ENCODE measurements at regions not wholly inside any gene's neighbourhood (a gene's known extent, or its start where the extent isn't known, plus 50 kb on each side); places are given as distances from the start of the nearest gene placed in this dataset.

DNA sequence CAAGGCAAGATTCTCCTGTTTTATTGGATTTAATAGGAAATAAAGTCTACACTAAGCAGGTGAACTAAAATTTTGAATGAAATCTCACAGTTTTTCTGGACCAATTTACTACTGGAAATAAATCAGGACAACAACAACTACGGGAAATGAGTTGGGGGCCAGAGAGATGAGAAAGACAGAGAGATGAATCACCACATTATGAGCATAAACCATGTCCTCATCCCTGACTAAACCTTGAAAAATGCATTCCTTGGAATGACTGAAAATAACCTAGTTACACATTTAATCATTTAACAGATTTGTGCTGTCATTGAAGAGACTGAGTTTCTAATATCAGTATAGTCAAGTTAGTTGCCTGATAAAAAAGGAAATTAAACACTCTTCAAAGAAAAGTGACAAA is 608.4 kb upstream of the KCND2 start:
- H3K9ac ChIP-seq (ENCODE audit: low read depth, low read length), result no peak overlapping the region
- no peaks in the 10 kb centered on the region for H3K9me3 ChIP-seq (ENCODE audit: control insufficient read depth, insufficient read depth, low read length)
- H3K4me1 ChIP-seq (ENCODE audit: insufficient read depth, low read length), result no peaks in the 10 kb centered on the region; the same call in 1 of the 2 replicates
- H3K36me3 ChIP-seq (ENCODE audit: insufficient read depth, low read length), result no peaks in the 10 kb centered on the region

DNA sequence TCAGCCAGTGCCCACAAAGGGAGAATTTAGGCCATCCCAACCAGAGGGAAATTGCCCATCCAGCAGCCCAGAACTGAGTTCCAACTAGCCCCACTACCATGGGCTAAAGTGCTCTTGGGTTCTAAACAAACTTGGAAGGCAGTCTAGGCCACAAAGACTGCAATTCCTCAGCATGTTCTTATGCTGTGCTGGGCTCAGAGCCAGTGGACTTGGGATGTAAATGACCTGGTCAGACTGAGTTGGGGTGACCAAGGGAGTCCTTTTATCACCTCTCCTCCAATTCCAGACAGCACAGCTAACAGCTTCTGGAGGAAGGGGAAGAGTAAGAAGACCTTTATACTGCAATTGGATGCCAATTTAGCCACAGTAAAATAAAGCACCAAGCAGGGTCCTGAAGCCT is 607.2 kb upstream of the KCND2 start:
- Histone ChIP-seq H3K9ac (ENCODE audit: low read depth, low read length) (no peak overlapping the region), H3K4me1 (ENCODE audit: insufficient read depth, low read length) (no peaks in the 10 kb centered on the region; the same call in 1 of the 2 replicates), H3K36me3 (ENCODE audit: insufficient read depth, low read length) (no peaks in the 10 kb centered on the region)

DNA sequence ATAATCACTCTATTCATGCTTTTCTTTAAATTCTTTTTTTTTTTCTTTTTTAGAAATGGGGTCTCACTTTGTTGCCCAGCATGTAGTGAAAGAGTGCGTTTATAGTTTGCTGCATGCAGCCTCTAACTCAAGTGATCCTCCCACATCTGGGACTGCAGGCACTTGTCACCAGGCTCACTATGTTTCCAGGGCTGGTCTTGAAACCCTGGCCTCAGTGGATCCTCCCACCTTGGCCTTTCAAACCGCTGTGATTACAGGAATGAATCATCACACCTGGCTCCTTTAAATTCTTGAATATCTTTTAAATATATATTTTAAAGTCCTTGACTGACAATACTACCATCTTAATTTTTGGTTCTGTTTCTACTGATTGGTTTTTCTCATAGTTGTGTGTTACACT is 591.6 kb upstream of the KCND2 start:
- H3K36me3 ChIP-seq (ENCODE audit: insufficient read depth, low read length), result no peaks in the 10 kb centered on the region

More for the DNA sequence above, 607.2 kb upstream of the KCND2 start:
- H3K9me3 ChIP-seq (ENCODE audit: control insufficient read depth, insufficient read depth, low read length), result no peaks in the 10 kb centered on the region

DNA sequence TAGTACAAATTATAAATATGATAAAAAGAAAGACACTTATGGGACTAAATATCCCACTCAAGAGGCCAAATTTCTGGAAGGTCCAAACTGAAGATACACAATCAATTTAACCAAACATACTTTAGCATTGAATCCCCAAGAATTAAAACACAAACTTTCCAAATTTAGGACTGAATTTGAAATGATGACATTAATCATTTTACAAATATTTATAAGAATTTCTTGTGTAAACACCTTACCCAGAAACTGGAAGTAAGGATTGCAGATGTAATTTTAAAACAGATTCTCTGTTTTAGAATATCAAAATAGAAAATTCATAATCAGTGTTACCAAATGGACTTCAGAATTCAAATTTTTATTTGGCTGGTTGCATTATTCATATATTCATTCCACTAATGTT is 588.2 kb upstream of the KCND2 start:
- Histone ChIP-seq H3K9ac (ENCODE audit: low read depth, low read length) (no peak overlapping the region), H3K36me3 (ENCODE audit: insufficient read depth, low read length) (no peaks in the 10 kb centered on the region), H3K4me1 (ENCODE audit: insufficient read depth, low read length) (no peaks in the 10 kb centered on the region), H3K9me3 (ENCODE audit: control insufficient read depth, insufficient read depth, low read length) (no peaks in the 10 kb centered on the region)

More for the DNA sequence above, 591.6 kb upstream of the KCND2 start:
- H3K9me3 ChIP-seq (ENCODE audit: control insufficient read depth, insufficient read depth, low read length), result no peaks in the 10 kb centered on the region
- no peak overlapping the region for H3K9ac ChIP-seq (ENCODE audit: low read depth, low read length)
- no peaks in the 10 kb centered on the region for H3K4me1 ChIP-seq (ENCODE audit: insufficient read depth, low read length)

DNA sequence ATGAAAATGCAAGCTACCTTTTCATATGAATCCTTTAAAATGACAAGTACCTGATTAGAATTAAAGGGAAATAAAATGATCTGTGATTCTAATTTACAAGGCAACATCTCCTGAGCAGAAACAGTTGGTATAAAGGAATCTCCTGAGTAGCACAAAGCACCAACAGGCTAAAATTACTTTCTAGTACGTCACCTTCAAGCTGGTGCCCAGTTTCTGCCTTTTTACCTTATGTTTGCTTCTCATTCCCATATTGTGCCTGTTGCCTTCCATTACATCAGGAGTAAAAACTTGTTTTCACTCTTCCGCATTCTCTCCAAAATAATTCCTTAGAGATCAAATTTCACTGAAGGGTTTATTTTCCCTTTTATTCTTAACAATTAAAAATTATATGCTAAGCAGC is 587.1 kb upstream of the KCND2 start:
- Histone ChIP-seq H3K4me1 (ENCODE audit: insufficient read depth, low read length) (no peaks in the 10 kb centered on the region), H3K36me3 (ENCODE audit: insufficient read depth, low read length) (no peaks in the 10 kb centered on the region), H3K9ac (ENCODE audit: low read depth, low read length) (no peak overlapping the region), H3K9me3 (ENCODE audit: control insufficient read depth, insufficient read depth, low read length) (no peaks in the 10 kb centered on the region)

DNA sequence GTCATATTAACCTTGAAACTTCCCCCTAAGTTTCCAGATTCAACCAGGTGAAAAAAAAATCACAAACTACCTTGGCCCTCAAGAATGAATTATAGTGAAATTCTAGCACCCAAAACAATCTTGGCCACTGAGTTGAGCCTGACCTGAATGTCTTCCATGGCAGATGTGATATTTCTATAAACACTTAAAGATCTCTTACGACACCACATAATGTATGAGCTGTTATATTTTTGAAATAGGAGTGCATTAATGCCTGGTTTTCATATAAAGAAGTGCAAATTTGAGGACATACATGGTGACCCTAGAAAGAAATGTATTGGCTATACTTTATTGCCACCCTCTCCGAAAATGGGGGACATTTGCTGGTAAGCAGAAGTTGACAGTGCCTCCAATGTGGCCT is 584.1 kb upstream of the KCND2 start:
- Histone ChIP-seq H3K4me1 (ENCODE audit: insufficient read depth, low read length) (no peaks in the 10 kb centered on the region), H3K9ac (ENCODE audit: low read depth, low read length) (no peak overlapping the region), H3K9me3 (ENCODE audit: control insufficient read depth, insufficient read depth, low read length) (no peaks in the 10 kb centered on the region), H3K36me3 (ENCODE audit: insufficient read depth, low read length) (no peaks in the 10 kb centered on the region)

DNA sequence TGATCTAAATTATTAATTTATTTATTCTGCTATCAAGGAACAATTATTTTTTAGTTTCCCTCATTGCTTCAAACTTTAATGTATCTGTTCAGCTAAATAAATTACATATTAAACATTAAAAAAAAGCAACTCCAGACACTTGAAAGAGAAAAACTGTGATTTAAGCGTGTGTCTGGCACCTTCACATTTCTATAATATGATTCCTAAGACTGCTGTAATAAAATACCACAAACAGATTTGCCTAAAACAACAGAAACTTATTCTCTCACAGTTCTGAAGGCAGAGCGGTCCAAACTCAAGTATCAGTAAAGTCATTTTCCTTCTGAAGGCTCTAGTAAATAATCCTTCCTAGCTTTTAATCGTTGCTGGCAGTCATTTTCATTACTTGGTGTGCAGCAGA is 580.4 kb upstream of the KCND2 start:
- Histone ChIP-seq H3K9me3 (ENCODE audit: control insufficient read depth, insufficient read depth, low read length) (peaks cover 3% of the 10 kb centered on the region; the same call in 1 of the 2 replicates), H3K4me1 (ENCODE audit: insufficient read depth, low read length) (no peaks in the 10 kb centered on the region)

DNA sequence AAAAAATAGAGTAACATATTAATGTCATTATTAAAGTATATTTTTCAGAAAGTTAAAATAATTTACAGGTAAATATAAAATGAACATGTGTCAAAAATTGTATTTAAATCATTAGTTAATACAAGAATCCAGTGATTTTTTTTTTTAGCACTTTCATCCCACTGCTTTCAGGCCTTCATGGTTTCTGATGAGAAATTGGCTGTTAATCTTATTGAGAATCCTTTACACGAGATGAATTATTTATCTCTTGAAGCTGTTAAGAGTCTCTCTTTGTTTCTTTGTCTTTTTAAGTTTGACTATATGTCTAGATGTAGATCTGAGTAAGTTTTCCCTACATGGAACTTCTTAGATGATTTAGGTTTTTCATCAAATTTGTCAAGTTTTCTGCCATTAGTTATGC is 578.5 kb upstream of the KCND2 start:
- no peaks in the 10 kb centered on the region for H3K36me3 ChIP-seq (ENCODE audit: insufficient read depth, low read length)
- H3K4me1 ChIP-seq (ENCODE audit: insufficient read depth, low read length), result no peaks in the 10 kb centered on the region
- H3K9me3 ChIP-seq (ENCODE audit: control insufficient read depth, insufficient read depth, low read length), result peaks cover 3% of the 10 kb centered on the region; the same call in 1 of the 2 replicates
- H3K9ac ChIP-seq (ENCODE audit: low read depth, low read length), result no peak overlapping the region

More for the DNA sequence above, 580.4 kb upstream of the KCND2 start:
- Histone ChIP-seq H3K9ac (ENCODE audit: low read depth, low read length) (no peak overlapping the region), H3K36me3 (ENCODE audit: insufficient read depth, low read length) (no peaks in the 10 kb centered on the region)

DNA sequence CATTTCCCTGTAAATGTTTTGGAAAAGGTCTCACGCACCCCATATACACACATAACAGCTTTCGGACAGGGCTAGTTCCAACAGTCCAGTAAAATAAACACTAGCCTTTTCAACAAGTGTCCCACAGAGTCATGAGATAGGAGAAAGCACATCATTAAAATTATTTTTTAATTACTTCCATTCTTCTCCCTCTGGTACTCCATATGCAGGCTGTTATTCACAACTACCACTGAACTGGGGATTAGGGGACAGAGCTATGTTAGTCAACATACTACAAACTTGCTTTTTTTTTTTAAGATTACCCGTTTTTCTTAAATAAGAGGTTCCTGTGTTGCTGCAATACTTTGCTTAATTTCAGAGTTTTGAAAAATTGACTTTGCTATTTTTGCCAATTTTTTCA is 576.6 kb upstream of the KCND2 start:
- Histone ChIP-seq H3K9ac (ENCODE audit: low read depth, low read length) (no peak overlapping the region), H3K4me1 (ENCODE audit: insufficient read depth, low read length) (no peaks in the 10 kb centered on the region), H3K9me3 (ENCODE audit: control insufficient read depth, insufficient read depth, low read length) (peaks cover 3% of the 10 kb centered on the region; the same call in 1 of the 2 replicates), H3K36me3 (ENCODE audit: insufficient read depth, low read length) (no peaks in the 10 kb centered on the region)

DNA sequence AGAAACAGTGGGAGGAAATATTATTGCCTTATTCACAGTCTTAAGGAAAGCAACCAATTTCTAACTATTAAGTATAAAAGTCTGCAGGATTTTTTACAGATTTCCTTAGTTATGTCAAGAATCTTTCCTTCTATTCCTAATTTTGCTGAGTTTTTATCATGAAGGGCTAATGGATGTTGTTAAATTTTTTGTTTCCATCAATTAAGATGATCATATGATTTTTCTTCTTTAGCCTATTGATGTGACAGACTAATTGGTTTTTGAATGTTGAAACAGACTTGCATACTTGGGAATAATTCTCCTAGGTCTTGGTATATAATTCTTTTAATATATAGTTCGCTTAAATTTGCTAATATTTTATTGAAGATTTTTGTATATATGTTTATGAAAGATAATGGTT is 569.1 kb upstream of the KCND2 start:
- H3K4me1 ChIP-seq (ENCODE audit: insufficient read depth, low read length), result no peaks in the 10 kb centered on the region
- H3K9me3 ChIP-seq (ENCODE audit: control insufficient read depth, insufficient read depth, low read length), result no peaks in the 10 kb centered on the region
- H3K36me3 ChIP-seq (ENCODE audit: insufficient read depth, low read length), result no peaks in the 10 kb centered on the region
- H3K9ac ChIP-seq (ENCODE audit: low read depth, low read length), result no peak overlapping the region

DNA sequence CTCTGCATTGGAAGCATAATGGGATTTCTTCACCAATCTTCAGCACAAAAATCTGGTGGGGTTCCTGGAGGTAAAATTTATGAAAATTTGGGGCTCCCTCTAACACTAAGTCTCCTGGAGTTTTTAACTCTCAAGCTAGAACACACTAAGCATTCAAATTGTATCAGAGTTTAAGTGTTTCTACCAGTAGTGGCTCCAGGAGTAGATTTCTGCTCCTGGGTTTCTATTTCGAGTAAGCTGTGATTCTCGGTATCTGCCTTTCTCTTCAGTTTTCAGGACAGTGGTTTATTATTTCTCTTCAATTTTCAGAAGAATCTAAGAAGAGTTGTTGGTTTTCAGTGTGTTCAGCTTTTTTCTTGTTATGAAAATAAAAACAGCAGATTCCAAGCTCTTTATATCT is 566.4 kb upstream of the KCND2 start:
- Histone ChIP-seq H3K9ac (ENCODE audit: low read depth, low read length) (no peak overlapping the region), H3K9me3 (ENCODE audit: control insufficient read depth, insufficient read depth, low read length) (no peaks in the 10 kb centered on the region), H3K4me1 (ENCODE audit: insufficient read depth, low read length) (no peaks in the 10 kb centered on the region), H3K36me3 (ENCODE audit: insufficient read depth, low read length) (no peaks in the 10 kb centered on the region)

DNA sequence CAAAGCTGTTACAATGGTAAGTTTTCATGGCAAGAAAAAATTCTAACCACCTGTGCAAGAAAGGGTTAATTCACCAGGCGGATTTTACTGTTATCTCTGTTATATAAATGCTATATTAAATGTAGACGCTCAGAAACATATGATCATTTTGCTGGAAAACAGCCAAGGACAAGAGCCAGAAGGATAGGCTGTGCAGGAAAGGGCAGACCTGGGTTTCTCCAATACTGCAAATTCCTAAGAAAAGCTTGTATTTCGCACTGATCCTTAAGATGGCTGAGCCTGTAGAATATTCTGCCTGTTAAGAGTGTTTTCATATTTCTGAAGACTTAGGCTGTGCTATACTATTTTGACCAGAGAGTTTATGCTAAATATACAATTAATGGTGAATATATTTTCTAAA is 564.1 kb upstream of the KCND2 start:
- Histone ChIP-seq H3K36me3 (ENCODE audit: insufficient read depth, low read length) (no peaks in the 10 kb centered on the region), H3K9ac (ENCODE audit: low read depth, low read length) (no peak overlapping the region), H3K4me1 (ENCODE audit: insufficient read depth, low read length) (no peaks in the 10 kb centered on the region), H3K9me3 (ENCODE audit: control insufficient read depth, insufficient read depth, low read length) (no peaks in the 10 kb centered on the region)

DNA sequence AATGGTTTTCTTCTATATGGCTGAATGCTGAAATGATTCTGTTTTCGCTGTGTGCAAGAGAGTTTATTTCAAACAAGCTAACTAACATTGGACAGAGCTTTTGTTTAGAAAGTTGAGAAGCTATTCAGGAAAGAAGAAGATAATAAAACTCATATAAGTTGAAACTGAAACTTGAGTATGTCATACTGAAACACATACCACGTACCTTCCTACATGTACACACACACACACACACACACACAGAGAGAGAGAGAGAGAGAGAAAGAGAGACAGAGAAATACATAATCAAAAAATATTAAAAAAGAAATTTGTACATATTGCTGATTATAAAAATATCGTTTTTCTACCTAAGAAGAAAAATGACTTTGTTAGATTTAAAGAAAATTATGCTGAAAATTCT is 561.9 kb upstream of the KCND2 start:
- Histone ChIP-seq H3K4me1 (ENCODE audit: insufficient read depth, low read length) (no peaks in the 10 kb centered on the region), H3K9me3 (ENCODE audit: control insufficient read depth, insufficient read depth, low read length) (no peaks in the 10 kb centered on the region), H3K9ac (ENCODE audit: low read depth, low read length) (no peak overlapping the region), H3K36me3 (ENCODE audit: insufficient read depth, low read length) (no peaks in the 10 kb centered on the region)

DNA sequence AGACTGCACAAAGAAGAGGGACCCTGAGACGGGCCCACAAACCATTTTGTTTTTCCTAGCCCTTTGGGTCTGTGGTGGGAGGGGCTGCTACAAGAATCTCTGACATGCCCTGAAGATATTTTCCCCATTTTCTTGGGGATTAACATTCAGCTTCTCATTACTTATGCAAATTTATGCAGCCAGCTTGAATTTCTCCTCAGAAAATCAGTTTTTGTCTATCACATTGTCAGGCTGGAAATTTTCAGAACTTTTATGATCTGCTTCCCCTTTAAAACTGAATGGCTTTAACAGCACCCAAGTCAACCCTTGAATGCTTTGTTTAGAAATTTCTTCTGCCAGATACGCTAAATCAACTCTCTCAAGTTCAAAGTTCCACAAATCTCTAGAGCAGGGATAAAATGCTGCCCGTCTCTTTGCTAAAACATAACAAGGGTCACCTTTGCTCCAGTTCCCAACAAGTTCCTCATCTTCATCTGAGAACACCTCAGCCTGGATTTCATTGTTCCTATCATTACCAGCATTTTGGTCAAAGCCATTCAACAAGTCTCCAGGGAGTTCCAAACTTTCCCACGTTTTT is 560.0 kb upstream of the KCND2 start:
- Histone ChIP-seq H3K4me1 (ENCODE audit: insufficient read depth, low read length) (no peaks in the 10 kb centered on the region), H3K9me3 (ENCODE audit: control insufficient read depth, insufficient read depth, low read length) (no peaks in the 10 kb centered on the region), H3K9ac (ENCODE audit: low read depth, low read length) (no peak overlapping the region), H3K36me3 (ENCODE audit: insufficient read depth, low read length) (no peaks in the 10 kb centered on the region)

DNA sequence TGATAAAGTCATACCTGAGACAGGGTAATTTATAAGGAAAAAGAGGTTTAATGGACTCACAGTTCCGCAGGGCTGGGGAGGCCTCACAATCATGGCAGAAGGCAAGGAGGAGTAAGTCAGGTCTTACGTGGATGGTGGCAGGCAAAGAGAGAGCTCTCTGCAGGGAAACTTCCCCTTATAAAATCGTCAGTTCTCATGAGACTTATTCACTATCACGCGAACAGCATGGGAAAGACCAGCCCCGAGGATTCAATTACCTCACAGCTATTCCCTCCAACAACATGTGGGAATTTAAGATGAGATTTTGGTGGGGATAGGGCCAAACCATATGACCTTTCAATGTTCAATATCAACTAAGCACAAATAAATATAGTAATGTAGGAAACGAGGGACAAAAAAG is 559.4 kb upstream of the KCND2 start:
- H3K9me3 ChIP-seq (ENCODE audit: control insufficient read depth, insufficient read depth, low read length), result no peaks in the 10 kb centered on the region
- no peak overlapping the region for H3K9ac ChIP-seq (ENCODE audit: low read depth, low read length)
- H3K36me3 ChIP-seq (ENCODE audit: insufficient read depth, low read length), result no peaks in the 10 kb centered on the region
- no peaks in the 10 kb centered on the region for H3K4me1 ChIP-seq (ENCODE audit: insufficient read depth, low read length)

DNA sequence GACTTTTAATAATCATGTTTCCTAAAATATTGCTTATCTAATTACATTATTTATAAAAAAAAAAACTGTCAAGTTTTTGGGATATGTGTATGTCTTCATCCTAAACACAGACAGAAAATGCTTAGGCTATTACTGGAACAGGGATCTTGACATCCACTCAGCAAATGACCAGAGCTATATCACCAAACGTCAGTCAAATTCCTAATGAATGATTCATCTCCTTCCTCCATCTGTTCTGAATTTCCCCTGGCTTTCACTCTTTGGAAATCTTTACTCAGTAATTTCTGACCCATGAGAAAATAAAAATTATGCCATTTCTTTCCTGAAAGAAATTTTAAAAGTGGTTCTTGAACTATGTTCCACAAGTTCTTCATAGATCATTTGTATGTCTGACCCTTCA is 552.4 kb upstream of the KCND2 start:
- Histone ChIP-seq H3K9me3 (ENCODE audit: control insufficient read depth, insufficient read depth, low read length) (no peaks in the 10 kb centered on the region), H3K4me1 (ENCODE audit: insufficient read depth, low read length) (no peaks in the 10 kb centered on the region), H3K9ac (ENCODE audit: low read depth, low read length) (no peak overlapping the region), H3K36me3 (ENCODE audit: insufficient read depth, low read length) (no peaks in the 10 kb centered on the region)
